ENCODE measurements at regions not wholly inside any gene's neighbourhood (a gene's known extent, or its start where the extent isn't known, plus 50 kb on each side); places are given as distances from the start of the nearest gene placed in this dataset.

GRCh38 chr2:111239581-111240249 lies 119.0 kb downstream of the BCL2L11 start:
- Histone ChIP-seq H3K4me3 (no peak overlapping the region), H3K36me3 (no peaks in the 10 kb centered on the region), H3K27ac (no peak overlapping the region), H3K4me2 (no peak overlapping the region), H3K4me1 (no peaks in the 10 kb centered on the region), H2AFZ (replicated peaks) (no peak overlapping the region), H3K9ac (no peak overlapping the region), H4K20me1 (ENCODE audit: low read depth) (no peaks in the 10 kb centered on the region), H3K27me3 (no peaks in the 10 kb centered on the region), H3F3A (ENCODE audit: low read depth) (no peaks in the 10 kb centered on the region), H3K9me3 (ENCODE audit: low read depth) (no peaks in the 10 kb centered on the region), H3K79me2 (ENCODE audit: low read depth) (no peaks in the 10 kb centered on the region)
- Mint-ChIP-seq H3K4me1 (no peaks in the 10 kb centered on the region), H3K27ac (no peak overlapping the region), H3K36me3 (no peaks in the 10 kb centered on the region), H3K9me3 (peaks cover 2% of the 10 kb centered on the region), H3K27me3 (ENCODE audit: insufficient read depth, low read depth) (peaks cover 5% of the 10 kb centered on the region), H3K4me3 (no peak overlapping the region)
- DNase-seq (ENCODE audit: low spot score), result no peak
- TF ChIP-seq CTCF (IDR thresholded peaks at IDR 0.05) (no peak), EZH2 (IDR thresholded peaks at IDR 0.05) (no peak), EZH2phosphoT487 (IDR thresholded peaks at IDR 0.05) (no peak)

- no peaks in the 10 kb centered on the region for H3K9me3 ChIP-seq (ENCODE audit: low read depth)
- TF ChIP-seq CTCF (IDR thresholded peaks at IDR 0.05), result no peak
- no peak for TF ChIP-seq EZH2phosphoT487 (IDR thresholded peaks at IDR 0.05)
- TF ChIP-seq EZH2 (IDR thresholded peaks at IDR 0.05), result no peak
- no peak for DNase-seq (ENCODE audit: low spot score)
- H3K27ac ChIP-seq, result no peak overlapping the region
- Mint-ChIP-seq H3K27ac (no peak overlapping the region), H3K4me3 (no peak overlapping the region), H3K9me3 (no peaks in the 10 kb centered on the region), H3K36me3 (no peaks in the 10 kb centered on the region), H3K27me3 (ENCODE audit: insufficient read depth, low read depth) (peaks cover 4% of the 10 kb centered on the region), H3K4me1 (no peaks in the 10 kb centered on the region)
- H3K36me3 ChIP-seq, result no peaks in the 10 kb centered on the region
- H3K27me3 ChIP-seq, result no peaks in the 10 kb centered on the region
- H3K4me2 ChIP-seq, result no peak overlapping the region
- no peak overlapping the region for H3K4me3 ChIP-seq
- H3K4me1 ChIP-seq, result no peaks in the 10 kb centered on the region
- H3F3A ChIP-seq (ENCODE audit: low read depth), result no peaks in the 10 kb centered on the region
- H2AFZ ChIP-seq (replicated peaks), result no peak overlapping the region
- no peaks in the 10 kb centered on the region for H3K79me2 ChIP-seq (ENCODE audit: low read depth)
- no peak overlapping the region for H3K9ac ChIP-seq
- H4K20me1 ChIP-seq (ENCODE audit: low read depth), result no peaks in the 10 kb centered on the region
These were observed 122.6 kb downstream of the BCL2L11 start for GRCh38 chr2:111243295-111243694.

GRCh38 chr2:111244864-111245263 lies 124.2 kb downstream of the BCL2L11 start:
- no peak overlapping the region for H3K4me2 ChIP-seq
- no peaks in the 10 kb centered on the region for H3K4me1 Mint-ChIP-seq
- no peaks in the 10 kb centered on the region for H3K36me3 ChIP-seq
- H3K79me2 ChIP-seq (ENCODE audit: low read depth), result no peaks in the 10 kb centered on the region
- H3K4me3 Mint-ChIP-seq, result no peak overlapping the region
- TF ChIP-seq EZH2phosphoT487 (IDR thresholded peaks at IDR 0.05), result no peak
- TF ChIP-seq CTCF (IDR thresholded peaks at IDR 0.05), result no peak
- TF ChIP-seq EZH2 (IDR thresholded peaks at IDR 0.05), result no peak
- no peak overlapping the region for H3K27ac ChIP-seq
- no peaks in the 10 kb centered on the region for H3F3A ChIP-seq (ENCODE audit: low read depth)
- no peak for DNase-seq (ENCODE audit: low spot score)
- H4K20me1 ChIP-seq (ENCODE audit: low read depth), result no peaks in the 10 kb centered on the region
- H3K27ac Mint-ChIP-seq, result no peak overlapping the region
- H3K9ac ChIP-seq, result no peak overlapping the region
- H3K27me3 ChIP-seq, result no peaks in the 10 kb centered on the region
- no peak overlapping the region for H3K4me3 ChIP-seq
- H3K4me1 ChIP-seq, result no peaks in the 10 kb centered on the region
- H3K9me3 Mint-ChIP-seq, result no peaks in the 10 kb centered on the region
- H2AFZ ChIP-seq (replicated peaks), result no peak overlapping the region
- peaks cover 2% of the 10 kb centered on the region for H3K27me3 Mint-ChIP-seq (ENCODE audit: insufficient read depth, low read depth)
- H3K9me3 ChIP-seq (ENCODE audit: low read depth), result no peaks in the 10 kb centered on the region
- no peaks in the 10 kb centered on the region for H3K36me3 Mint-ChIP-seq

Data from neural progenitor cell (in vitro differentiated cells).